Adrenal gland (tissue), 9 donors: ENCODE measurements at regions not wholly inside any gene's neighbourhood (a gene's known extent, or its start where the extent isn't known, plus 50 kb on each side); places are given as distances from the start of the nearest gene placed in this dataset.

ENCODE experiments used
- DNase-seq, 7 donors: peaks; one replicate each; pipeline ENCODE4 v3.0.0-alpha.2; 2019 to 2020
- H3K27ac ChIP-seq, 5 donors: fragments of 200-600 bp; sonication (generic) in 4 of 5; 1 replicate in 3 of 5; 2 replicates in 2 of 5; pipeline versions ENCODE4 v1.5.1 to v1.8.0; 2016 to 2020; ENCODE audit warnings: mild to moderate bottlenecking in 1 of 5
- H3K27me3 ChIP-seq: fragments of 200-600 bp; 2 replicates; pipeline ENCODE4 v1.8.0; 2021
- H3K36me3 ChIP-seq, 2 donors: fragments of 200-600 bp; replicated peaks in 1 of 2; 1 replicate in 1 of 2; 2 replicates in 1 of 2; pipeline versions ENCODE4 v1.5.1 to v1.8.0; 2018 to 2022
- H3K4me1 ChIP-seq, 2 donors: fragments of 200-600 bp; replicated peaks in 1 of 2; 1 replicate in 1 of 2; 2 replicates in 1 of 2; pipeline versions ENCODE4 v1.5.1 to v1.8.0; 2018 to 2021
- H3K4me3 ChIP-seq, 4 donors: fragments of 200-600 bp; sonication (generic) in 3 of 4; one replicate each; pipeline ENCODE4 v1.5.1; 2016 to 2018
- H3K9me3 ChIP-seq, 3 donors: fragments of 200-600 bp; sonication (generic) in 1 of 3; replicated peaks in 1 of 3; 1 replicate in 2 of 3; 2 replicates in 1 of 3; pipeline versions ENCODE4 v1.5.1 to v1.8.0; 2016 to 2021
- CTCF ChIP-seq, 6 experiments: fragments of 450-650 bp in 4 of 6; fragments of 200-600 bp in 2 of 6; sonication (generic) in 1 of 6; IDR thresholded peaks; 1 replicate in 5 of 6; 2 replicates in 1 of 6; pipeline versions ENCODE4 v1.5.1 to v1.8.0; 2016 to 2021; ENCODE audit warnings: antibody characterized with exemption in 6 of 6, mild to moderate bottlenecking in 2 of 6, moderate library complexity in 1 of 6
- POLR2A ChIP-seq, 2 donors: fragments of 450-650 bp; IDR thresholded peaks; one replicate each; pipeline ENCODE4 v1.6.1; 2017; ENCODE audit warnings: antibody characterized with exemption in 2 of 2, mild to moderate bottlenecking in 2 of 2, moderate library complexity in 1 of 2
- WGBS, 4 donors: extraction: QIAGEN DNeasy Blood & Tissue Kit in 2 of 4; methylation state at CpG; one replicate each; pipeline versions ENCODE4 v1.1.5 to v1.1.7; 2013 to 2017; 5-methylcytosine and 5-hydroxymethylcytosine counted together
- intact Hi-C, 2 donors: fragments of 100-400 bp; cut with DNase I; formaldehyde crosslinking; loops; one replicate each; pipeline versions ENCODE4 v1.14.1 to v1.15.0; 2022 to 2023
- donor health status: healthy with polysubstance abuse.
- donor health status: Bipolar disorder and iron deficiency.
- donor health status: DM: yes; HTN: yes; CAD: no.
- donor health status: DM: no; HTN: no; CAD: no.
- donor health status: DM: no; HTN: no; CAD: no.

- Histone ChIP-seq H3K9me3 (no peaks in the 10 kb centered on the region), H3K4me1 (no peaks in the 10 kb centered on the region), H3K27ac (no peak overlapping the region), H3K27me3 (no peaks in the 10 kb centered on the region), H3K4me3 (peak overlapping the region in 2 of 4 donors; percentile 0 to 36), H3K36me3 (no peaks in the 10 kb centered on the region)
- no peak for TF ChIP-seq POLR2A (IDR thresholded peaks at IDR 0.05)
- TF ChIP-seq CTCF (IDR thresholded peaks at IDR 0.05), result no peak
- intact Hi-C loops, result no loop called here
- no peak for DNase-seq
- WGBS, 4 donors, result 6 to 11% (median 9%) methylated on average over 7 to 9 of the region's 9 CpGs
Observed at GRCh38 chr10:53025172-53025711, 252.7 kb upstream of the MBL2 start.

DNA sequence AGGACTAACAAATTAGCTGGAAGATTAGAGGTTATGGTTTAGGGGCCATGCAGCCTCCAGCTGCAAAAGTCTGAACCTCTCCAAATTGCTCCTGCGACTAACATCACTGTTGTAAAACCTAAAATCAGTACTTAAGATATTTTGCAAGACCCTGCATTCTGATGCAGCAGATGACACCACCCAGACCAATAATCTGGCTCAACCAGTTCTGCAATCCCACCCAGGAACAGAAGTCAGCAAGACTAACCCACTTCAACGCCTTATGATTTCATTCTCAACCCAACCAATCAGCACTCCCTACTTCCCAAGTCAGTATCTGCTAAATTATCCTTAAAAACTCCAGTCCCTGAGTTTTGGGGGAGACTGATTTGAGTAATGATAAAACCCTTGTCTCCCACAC is 250.8 kb upstream of the MBL2 start:
- no peak for DNase-seq
- H3K9me3 ChIP-seq, result no peaks in the 10 kb centered on the region
- H3K27ac ChIP-seq, result no peak overlapping the region
- WGBS, 4 donors, result 73 to 92% (median 77%) methylated on average over 2 of the region's 2 CpGs
- H3K36me3 ChIP-seq, result no peaks in the 10 kb centered on the region
- no peak for TF ChIP-seq POLR2A (IDR thresholded peaks at IDR 0.05)
- no peak for TF ChIP-seq CTCF (IDR thresholded peaks at IDR 0.05)
- H3K4me1 ChIP-seq, result no peaks in the 10 kb centered on the region
- no peaks in the 10 kb centered on the region for H3K27me3 ChIP-seq
- no peak overlapping the region for H3K4me3 ChIP-seq
- intact Hi-C loops, result no loop called here

GRCh38 chr10:53022611-53023088 is 250.1 kb upstream of the MBL2 start:
- no peak overlapping the region for H3K4me3 ChIP-seq
- H3K36me3 ChIP-seq, result no peaks in the 10 kb centered on the region
- TF ChIP-seq POLR2A (IDR thresholded peaks at IDR 0.05) (no peak), CTCF (IDR thresholded peaks at IDR 0.05) (no peak)
- DNase-seq, result no peak
- 76 to 91% (median 83%) methylated on average over 5 of the region's 5 CpGs for WGBS, 4 donors
- intact Hi-C loops, result no loop called here
- H3K27me3 ChIP-seq, result no peaks in the 10 kb centered on the region
- H3K9me3 ChIP-seq, result no peaks in the 10 kb centered on the region
- no peaks in the 10 kb centered on the region for H3K4me1 ChIP-seq
- no peak overlapping the region for H3K27ac ChIP-seq

DNA sequence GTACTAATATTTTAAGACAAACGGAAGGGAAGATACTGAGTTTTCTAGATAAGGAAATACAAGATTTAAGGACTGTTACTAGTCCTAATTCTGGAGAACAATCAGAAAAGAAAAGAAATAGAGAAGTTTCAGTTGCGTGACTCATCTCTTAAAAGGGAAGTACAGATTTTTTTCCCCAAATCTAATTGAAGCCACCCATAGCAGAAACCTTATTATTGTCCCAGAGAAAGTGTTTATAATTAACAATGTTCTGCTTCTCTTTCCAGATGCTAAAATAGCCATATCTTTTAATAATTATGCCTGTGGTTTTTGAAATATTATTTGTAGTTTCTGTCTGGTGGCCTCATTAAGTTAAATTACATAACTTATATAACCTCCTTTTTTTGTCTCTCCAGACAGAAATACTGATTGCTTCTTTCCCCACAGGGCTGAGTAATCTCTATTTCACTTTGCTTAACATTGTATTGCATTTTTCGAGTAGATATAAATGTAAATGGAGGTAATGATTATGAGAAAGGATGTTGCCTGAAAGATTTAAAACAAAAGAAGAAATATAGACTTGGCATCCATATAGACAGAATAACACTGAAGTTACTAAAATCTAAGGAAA is 240.7 kb upstream of the MBL2 start:
- no peaks in the 10 kb centered on the region for H3K4me1 ChIP-seq
- intact Hi-C loops, result no loop called here
- H3K4me3 ChIP-seq, result no peak overlapping the region
- 51 to 62% (median 52%) methylated on average over 3 of the region's 3 CpGs for WGBS, 4 donors
- H3K27me3 ChIP-seq, result no peaks in the 10 kb centered on the region
- no peaks in the 10 kb centered on the region for H3K36me3 ChIP-seq
- no peak for DNase-seq
- no peaks in the 10 kb centered on the region for H3K9me3 ChIP-seq
- no peak for TF ChIP-seq POLR2A (IDR thresholded peaks at IDR 0.05)
- no peak for TF ChIP-seq CTCF (IDR thresholded peaks at IDR 0.05)
- H3K27ac ChIP-seq, result no peak overlapping the region
